AG04449 (cell line): ENCODE measurements at regions not wholly inside any gene's neighbourhood (a gene's known extent, or its start where the extent isn't known, plus 50 kb on each side); places are given as distances from the start of the nearest gene placed in this dataset.

Source experiments
- CTCF ChIA-PET: fragments of 350-600 bp; formaldehyde crosslinking; extraction: SDS; loops from one replicate; lab custom pipeline; 2021; ENCODE audit warnings: antibody characterized with exemption; lab: Yijun Ruan, JAX
- POLR2A ChIA-PET: fragments of 400-600, 350-600 bp; formaldehyde crosslinking; extraction: SDS; loops from one replicate; lab custom pipeline; 2020; ENCODE audit warnings: antibody characterized with exemption, inconsistent platforms; lab: Yijun Ruan, JAX
- DNase-seq: peaks from one replicate; pipeline ENCODE4 v3.0.0-alpha.2; 2010; ENCODE audit warnings: low read depth, low spot score
- H3K4me3 ChIP-seq: 2 replicates; pipeline ENCODE4 v1.5.1; 2011; ENCODE audit warnings: low read depth, mild to moderate bottlenecking, control low read depth, low read length
- TF ChIP-seq, protein P1 (sequence below): IDR thresholded peaks from one replicate; pipeline ENCODE4 v1.5.1; 2011; ENCODE audit warnings: mild to moderate bottlenecking, moderate library complexity, low read length, control low read depth, inconsistent platforms; ENCODE audit not compliant: insufficient read depth; ENCODE audit errors: missing control alignments

DNA sequence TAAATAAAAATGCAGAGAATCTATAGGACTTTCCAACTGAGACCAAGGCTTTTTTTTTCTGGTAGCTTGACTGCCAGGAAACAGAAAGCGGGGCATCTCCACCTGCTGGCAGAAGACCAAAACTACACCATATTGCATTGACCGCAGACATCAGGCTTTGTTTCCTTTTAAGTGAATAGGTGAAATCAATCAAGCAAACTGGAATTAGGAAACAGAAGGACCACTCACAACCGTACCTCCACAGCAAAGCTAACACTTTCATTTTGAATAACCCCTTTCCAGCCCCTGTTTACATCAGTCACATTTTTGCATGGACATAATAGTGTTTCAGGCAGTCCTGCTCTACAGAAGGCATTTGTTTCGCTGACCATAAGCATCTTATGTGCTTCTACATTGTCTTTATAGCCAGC lies 218.2 kb downstream of the IDS start:
- ChIA-PET CTCF (interaction anchor here (0.8 to 2.5 kb wide), 9 partner anchors 8 to 1236 kb away, joined by 3 to 12 read pairs (median 4); no protein-coding TSS in a partner anchor), POLR2A (no interaction called here)
- H3K4me3 ChIP-seq = no peak overlapping the region
- TF ChIP-seq, protein P1, sequence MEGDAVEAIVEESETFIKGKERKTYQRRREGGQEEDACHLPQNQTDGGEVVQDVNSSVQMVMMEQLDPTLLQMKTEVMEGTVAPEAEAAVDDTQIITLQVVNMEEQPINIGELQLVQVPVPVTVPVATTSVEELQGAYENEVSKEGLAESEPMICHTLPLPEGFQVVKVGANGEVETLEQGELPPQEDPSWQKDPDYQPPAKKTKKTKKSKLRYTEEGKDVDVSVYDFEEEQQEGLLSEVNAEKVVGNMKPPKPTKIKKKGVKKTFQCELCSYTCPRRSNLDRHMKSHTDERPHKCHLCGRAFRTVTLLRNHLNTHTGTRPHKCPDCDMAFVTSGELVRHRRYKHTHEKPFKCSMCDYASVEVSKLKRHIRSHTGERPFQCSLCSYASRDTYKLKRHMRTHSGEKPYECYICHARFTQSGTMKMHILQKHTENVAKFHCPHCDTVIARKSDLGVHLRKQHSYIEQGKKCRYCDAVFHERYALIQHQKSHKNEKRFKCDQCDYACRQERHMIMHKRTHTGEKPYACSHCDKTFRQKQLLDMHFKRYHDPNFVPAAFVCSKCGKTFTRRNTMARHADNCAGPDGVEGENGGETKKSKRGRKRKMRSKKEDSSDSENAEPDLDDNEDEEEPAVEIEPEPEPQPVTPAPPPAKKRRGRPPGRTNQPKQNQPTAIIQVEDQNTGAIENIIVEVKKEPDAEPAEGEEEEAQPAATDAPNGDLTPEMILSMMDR = peak; percentile 49
- DNase-seq = no peak

DNA sequence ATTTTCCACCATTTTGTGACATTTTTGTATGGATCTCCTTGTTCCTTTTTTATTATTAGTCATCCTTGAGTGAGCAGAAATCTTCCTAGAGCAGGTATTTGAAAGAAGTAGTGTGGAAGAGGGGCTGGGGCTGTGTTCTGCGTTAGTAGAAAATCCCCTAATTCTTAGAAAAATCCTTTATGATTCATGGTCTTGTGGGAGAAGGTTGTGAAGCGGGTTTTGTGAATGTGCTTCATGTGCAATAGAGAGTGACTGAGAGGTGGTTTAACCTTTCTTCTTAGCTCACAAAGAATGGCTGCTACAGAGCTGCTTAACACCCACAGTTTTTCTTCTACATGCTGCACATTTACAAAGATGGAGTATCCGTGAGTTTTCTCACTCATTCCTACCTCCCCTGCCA lies 220.5 kb downstream of the IDS start:
- H3K4me3 ChIP-seq = no peak overlapping the region
- ChIA-PET POLR2A (no interaction called here), CTCF (interaction anchor here (1.1 kb wide), 2 partner anchors 754 to 776 kb away, joined by 3 read pairs; no protein-coding TSS in a partner anchor)
- no peak for DNase-seq
- TF ChIP-seq, protein P1 = no peak

DNA sequence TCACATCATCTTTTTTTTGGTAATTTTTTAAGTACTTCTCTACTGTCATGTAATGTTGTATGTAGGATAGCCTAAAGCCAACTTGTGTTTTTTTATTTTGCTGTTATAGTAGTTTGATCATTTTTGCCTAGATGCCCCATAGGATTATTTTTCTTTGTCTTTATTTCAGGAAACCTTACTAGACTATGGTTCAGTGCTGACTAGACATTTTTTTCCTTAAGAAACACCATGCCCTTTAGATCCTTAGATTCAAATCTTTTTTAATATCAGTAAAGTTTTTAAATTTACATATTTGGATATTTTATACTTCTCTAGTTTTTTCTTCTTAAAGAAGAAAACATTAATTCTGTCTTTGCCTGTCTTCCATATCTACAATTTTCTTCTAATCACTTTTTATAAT lies 221.3 kb downstream of the IDS start:
- DNase-seq = no peak
- ChIA-PET POLR2A (no interaction called here), CTCF (interaction anchor here (1.1 kb wide), 2 partner anchors 753 to 775 kb away, joined by 3 read pairs; no protein-coding TSS in a partner anchor)
- no peak overlapping the region for H3K4me3 ChIP-seq
- TF ChIP-seq, protein P1 = no peak

DNA sequence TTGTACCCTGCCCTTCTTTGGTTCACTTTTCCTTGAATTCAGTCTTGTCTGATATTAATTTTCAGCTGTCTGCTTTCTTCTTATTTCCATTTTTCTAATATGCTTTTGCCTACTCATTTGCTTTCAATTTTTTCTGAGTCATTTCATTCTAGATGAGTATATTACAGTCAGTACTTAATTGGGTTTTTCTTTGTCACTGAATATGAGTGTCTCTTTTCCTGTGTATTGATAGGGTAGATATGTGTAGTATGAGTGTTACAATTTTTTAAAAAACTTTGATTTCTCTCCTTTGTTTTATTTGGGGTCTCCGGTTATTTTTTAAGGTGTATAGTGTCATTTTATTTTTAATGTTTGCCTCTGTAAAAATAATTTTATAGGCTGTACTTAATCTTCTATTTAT lies 222.2 kb downstream of the IDS start:
- H3K4me3 ChIP-seq = no peak overlapping the region
- ChIA-PET CTCF (no interaction called here), POLR2A (no interaction called here)
- TF ChIP-seq, protein P1 = no peak
- DNase-seq = no peak

DNA sequence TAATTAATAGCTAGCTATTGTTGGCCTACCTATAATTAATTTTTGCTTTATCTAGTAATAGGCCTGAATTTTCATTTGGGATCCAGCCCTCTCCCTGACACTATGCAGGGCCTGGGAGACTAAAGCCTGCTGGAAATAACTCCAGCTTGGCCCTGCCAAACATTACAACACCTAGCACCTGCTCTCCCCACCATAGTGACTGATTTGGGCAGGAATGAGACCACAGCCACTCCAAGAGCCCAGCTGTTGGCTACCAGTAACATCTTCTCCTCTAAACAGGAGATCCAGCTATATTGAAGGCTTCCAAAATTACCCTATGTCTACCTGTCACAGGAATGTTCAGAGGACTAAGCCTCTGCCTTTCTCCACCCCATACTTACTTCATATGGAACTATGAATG lies 225.1 kb downstream of the IDS start:
- ChIA-PET POLR2A (no interaction called here), CTCF (no interaction called here)
- no peak for DNase-seq
- no peak overlapping the region for H3K4me3 ChIP-seq
- TF ChIP-seq, protein P1 = no peak

DNA sequence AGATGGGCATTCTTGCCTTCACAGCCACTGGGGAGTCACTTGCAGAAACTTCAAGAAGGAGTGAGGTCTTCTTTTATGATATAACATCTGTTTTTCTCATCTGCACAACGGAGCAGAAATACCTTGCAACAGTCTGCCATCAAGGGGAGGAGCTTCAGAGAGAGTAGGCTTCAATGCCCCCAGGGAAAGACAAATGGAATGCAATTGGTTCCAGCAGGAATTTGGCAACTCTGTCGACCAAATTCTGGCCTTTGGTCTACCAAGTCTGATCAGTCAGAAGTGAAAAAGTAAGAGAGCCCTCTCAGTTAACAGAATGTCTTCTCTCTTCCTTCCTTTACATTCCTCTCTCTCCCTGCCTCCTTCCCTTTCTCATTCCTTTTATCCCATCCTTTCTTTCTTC lies 229.3 kb downstream of the IDS start:
- ChIA-PET CTCF (interaction anchor here (1.6 kb wide), 1 partner anchor 11 kb away, joined by 4 read pairs; no protein-coding TSS in a partner anchor), POLR2A (no interaction called here)
- TF ChIP-seq, protein P1 = no peak
- no peak for DNase-seq
- H3K4me3 ChIP-seq = no peak overlapping the region
